Brain microvascular endothelial cell (primary cell): ENCODE measurements at regions not wholly inside any gene's neighbourhood (a gene's known extent, or its start where the extent isn't known, plus 50 kb on each side); places are given as distances from the start of the nearest gene placed in this dataset.

Experiments
- DNase-seq: peaks from one replicate; pipeline ENCODE4 v3.0.0-alpha.2; 2020
- H3K27ac ChIP-seq: fragments of 250-450 bp; sonication (Bioruptor Pico); 2 replicates; pipeline ENCODE4 v1.5.1; 2020; ENCODE audit warnings: mild to moderate bottlenecking, moderate library complexity
- H3K27me3 ChIP-seq: fragments of 250-450 bp; sonication (Bioruptor Pico); replicated peaks from 2 replicates; pipeline ENCODE4 v1.5.1; 2020; ENCODE audit warnings: mild to moderate bottlenecking
- H3K36me3 ChIP-seq: fragments of 250-450 bp; sonication (Bioruptor Pico); replicated peaks from 2 replicates; pipeline ENCODE4 v1.5.1; 2020; ENCODE audit warnings: mild to moderate bottlenecking
- H3K4me3 ChIP-seq: 2 replicates; pipeline ENCODE4 v1.5.1; 2011; ENCODE audit warnings: low read depth, mild to moderate bottlenecking, control low read depth, low read length, moderate library complexity
- in situ Hi-C: cut with HindIII; loops from 2 replicates; pipeline ENCODE4 v1.10.0; 2017; ENCODE audit warnings: low sequenced_read_pairs, low pct_ligation_motif_present
- TF ChIP-seq, protein P1 (sequence below): IDR thresholded peaks from 2 replicates; pipeline ENCODE4 v1.5.1; 2011; ENCODE audit warnings: low read depth, mild to moderate bottlenecking, moderate library complexity, low read length, control low read depth, inconsistent platforms; ENCODE audit errors: missing control alignments

DNA sequence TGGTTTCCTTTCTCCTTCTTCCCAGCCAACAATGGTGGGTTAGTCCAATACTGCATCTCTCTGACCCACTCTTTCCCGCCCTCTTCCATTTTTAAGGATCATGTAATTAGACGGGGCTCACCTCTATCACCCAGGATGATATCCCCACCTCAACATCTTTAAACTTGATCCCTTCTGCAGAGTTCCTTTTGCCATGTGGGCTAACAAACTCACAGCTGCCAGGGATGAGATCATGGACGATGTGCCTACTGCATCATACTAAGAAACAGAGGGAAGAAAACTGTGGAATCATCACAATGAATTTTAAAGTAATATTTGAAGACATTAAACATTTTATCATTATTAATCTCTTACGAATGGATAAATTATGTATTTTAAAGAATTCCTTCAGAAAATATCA is 183.5 kb downstream of the RDH14 start:
- Histone ChIP-seq H3K36me3 (no peaks in the 10 kb centered on the region), H3K27me3 (no peaks in the 10 kb centered on the region), H3K27ac (no peak overlapping the region), H3K4me3 (no peak overlapping the region)
- DNase-seq, result no peak
- in situ Hi-C loops, result no loop called here
- TF ChIP-seq, protein P1, sequence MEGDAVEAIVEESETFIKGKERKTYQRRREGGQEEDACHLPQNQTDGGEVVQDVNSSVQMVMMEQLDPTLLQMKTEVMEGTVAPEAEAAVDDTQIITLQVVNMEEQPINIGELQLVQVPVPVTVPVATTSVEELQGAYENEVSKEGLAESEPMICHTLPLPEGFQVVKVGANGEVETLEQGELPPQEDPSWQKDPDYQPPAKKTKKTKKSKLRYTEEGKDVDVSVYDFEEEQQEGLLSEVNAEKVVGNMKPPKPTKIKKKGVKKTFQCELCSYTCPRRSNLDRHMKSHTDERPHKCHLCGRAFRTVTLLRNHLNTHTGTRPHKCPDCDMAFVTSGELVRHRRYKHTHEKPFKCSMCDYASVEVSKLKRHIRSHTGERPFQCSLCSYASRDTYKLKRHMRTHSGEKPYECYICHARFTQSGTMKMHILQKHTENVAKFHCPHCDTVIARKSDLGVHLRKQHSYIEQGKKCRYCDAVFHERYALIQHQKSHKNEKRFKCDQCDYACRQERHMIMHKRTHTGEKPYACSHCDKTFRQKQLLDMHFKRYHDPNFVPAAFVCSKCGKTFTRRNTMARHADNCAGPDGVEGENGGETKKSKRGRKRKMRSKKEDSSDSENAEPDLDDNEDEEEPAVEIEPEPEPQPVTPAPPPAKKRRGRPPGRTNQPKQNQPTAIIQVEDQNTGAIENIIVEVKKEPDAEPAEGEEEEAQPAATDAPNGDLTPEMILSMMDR, result no peak

DNA sequence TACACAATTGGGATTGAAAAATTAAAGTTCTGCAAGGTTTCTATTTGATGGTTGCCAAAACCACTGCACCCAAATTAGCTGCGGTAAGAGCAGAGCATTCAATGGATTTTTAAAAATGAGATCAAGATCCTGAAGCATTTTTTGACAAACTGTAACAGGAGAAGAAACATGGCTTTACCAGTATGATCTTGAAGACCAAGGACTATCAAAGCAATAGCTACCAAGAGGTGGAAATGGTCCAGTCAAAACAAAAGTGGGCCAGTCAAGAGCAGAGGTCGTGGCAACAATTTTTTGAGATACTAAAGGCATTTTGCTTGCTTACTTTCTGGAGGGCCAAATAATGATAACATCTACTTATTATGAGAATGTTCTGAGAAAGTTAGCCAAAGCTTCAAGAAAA is 186.8 kb downstream of the RDH14 start:
- H3K27ac ChIP-seq, result peak overlapping the region; percentile 33
- TF ChIP-seq, protein P1, result no peak
- H3K4me3 ChIP-seq, result no peak overlapping the region
- H3K36me3 ChIP-seq, result no peaks in the 10 kb centered on the region
- no peaks in the 10 kb centered on the region for H3K27me3 ChIP-seq
- in situ Hi-C loops, result no loop called here
- DNase-seq, result peak; percentile 66

DNA sequence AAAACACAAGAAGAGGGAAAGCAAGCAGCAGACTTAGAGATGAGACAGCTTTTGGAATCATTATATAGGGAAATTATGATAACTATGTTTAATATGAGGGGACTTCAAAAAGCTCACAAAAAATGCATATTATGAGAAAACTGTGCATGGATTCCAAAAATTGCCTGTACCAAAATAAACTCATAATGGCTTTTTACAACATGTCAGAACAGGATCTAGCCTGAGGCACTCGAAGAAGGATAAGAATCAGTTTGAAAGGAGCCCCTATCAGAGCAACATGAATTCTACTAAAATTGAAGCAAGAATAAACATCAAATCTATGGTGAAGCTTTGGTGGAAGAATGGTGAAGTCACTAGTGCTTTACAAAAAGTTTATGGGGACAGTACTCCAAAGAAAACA is 187.4 kb downstream of the RDH14 start:
- in situ Hi-C loops, result no loop called here
- no peaks in the 10 kb centered on the region for H3K36me3 ChIP-seq
- DNase-seq, result no peak
- no peak overlapping the region for H3K27ac ChIP-seq
- H3K4me3 ChIP-seq, result no peak overlapping the region
- H3K27me3 ChIP-seq, result no peaks in the 10 kb centered on the region
- TF ChIP-seq, protein P1, result no peak

DNA sequence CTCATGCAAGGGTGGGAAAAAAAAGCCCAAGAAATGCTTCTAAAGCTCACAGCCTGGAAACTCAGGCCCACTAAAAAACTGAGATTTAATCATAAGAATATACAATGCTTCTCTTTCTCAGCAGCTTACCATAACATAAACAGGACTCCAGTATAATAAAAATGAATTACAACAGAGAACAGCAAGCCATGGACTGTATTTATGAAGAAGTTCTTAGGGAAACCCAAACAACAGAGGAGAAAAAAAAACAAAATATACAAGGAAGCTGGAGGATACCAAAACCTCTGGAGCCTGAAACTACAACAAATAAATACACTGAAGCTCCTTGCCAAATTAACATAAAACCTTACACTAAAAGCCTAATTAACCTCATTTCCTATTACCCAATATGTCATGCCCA is 187.8 kb downstream of the RDH14 start:
- Histone ChIP-seq H3K27me3 (no peaks in the 10 kb centered on the region), H3K27ac (no peak overlapping the region), H3K36me3 (no peaks in the 10 kb centered on the region), H3K4me3 (no peak overlapping the region)
- DNase-seq, result no peak
- TF ChIP-seq, protein P1, result no peak
- in situ Hi-C loops, result no loop called here

DNA sequence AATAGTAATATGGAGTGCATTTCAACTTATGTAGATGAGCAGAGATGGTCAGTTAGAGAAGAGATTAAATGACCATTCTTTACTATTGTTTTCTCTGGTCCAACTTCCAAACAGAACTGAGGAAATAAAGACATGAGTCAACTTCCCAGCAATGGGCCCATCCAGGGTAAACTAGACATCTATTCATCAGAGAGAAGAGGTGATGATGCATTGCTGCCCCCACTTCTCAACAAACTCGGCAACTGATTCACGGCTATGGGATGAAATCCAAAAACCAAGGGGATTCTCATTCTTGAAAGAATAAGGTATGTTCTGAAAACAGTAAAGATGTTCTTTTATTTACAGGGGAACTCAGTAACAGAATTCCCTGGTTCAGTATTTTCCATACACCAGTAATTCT is 190.7 kb downstream of the RDH14 start:
- H3K4me3 ChIP-seq, result no peak overlapping the region
- no peak overlapping the region for H3K27ac ChIP-seq
- DNase-seq, result peak; percentile 77
- in situ Hi-C loops, result no loop called here
- TF ChIP-seq, protein P1, result no peak
- H3K36me3 ChIP-seq, result no peaks in the 10 kb centered on the region
- H3K27me3 ChIP-seq, result no peaks in the 10 kb centered on the region

DNA sequence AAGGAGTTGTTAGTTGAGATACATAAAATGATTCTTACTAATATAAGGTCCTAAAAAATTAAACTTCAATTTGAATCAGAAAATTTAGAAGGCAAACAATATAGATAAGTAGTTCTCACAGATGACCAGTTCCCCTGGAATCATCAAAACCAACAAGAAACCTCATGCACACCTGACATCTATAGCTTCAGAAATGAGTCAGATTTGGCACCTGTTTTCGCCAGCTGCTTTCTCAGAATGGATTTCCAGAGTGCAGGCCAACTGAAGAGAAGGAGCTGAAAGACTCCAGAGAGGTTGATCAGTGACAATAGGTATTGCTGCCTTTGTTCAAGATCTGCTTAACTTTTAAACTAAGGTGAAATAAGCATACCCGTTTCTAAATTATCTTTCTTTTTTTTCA is 192.4 kb downstream of the RDH14 start:
- Histone ChIP-seq H3K36me3 (no peaks in the 10 kb centered on the region), H3K4me3 (no peak overlapping the region), H3K27ac (no peak overlapping the region), H3K27me3 (no peaks in the 10 kb centered on the region)
- TF ChIP-seq, protein P1, result no peak
- no peak for DNase-seq
- in situ Hi-C loops, result no loop called here
